Cardiac fibroblast (primary cell): ENCODE measurements at regions not wholly inside any gene's neighbourhood (a gene's known extent, or its start where the extent isn't known, plus 50 kb on each side); places are given as distances from the start of the nearest gene placed in this dataset.

Experiments used
- DNase-seq, 2 donors: peaks; one replicate each; pipeline versions ENCODE4 v3.0.0 to v3.0.0-alpha.2; 2010; ENCODE audit warnings: low read depth in 2 of 2
- H3K4me3 ChIP-seq, 2 donors: replicated peaks in 1 of 2; 1 replicate in 1 of 2; 2 replicates in 1 of 2; pipeline ENCODE4 v1.5.1; 2011; ENCODE audit warnings: low read depth in 2 of 2, low read length in 2 of 2, mild to moderate bottlenecking in 2 of 2, moderate library complexity in 1 of 2
- CTCF ChIP-seq: IDR thresholded peaks from one replicate; pipeline ENCODE4 v1.5.1; 2011; ENCODE audit warnings: low read depth, mild to moderate bottlenecking, low read length, inconsistent platforms

- no peak for DNase-seq
- no peak overlapping the region for H3K4me3 ChIP-seq
- TF ChIP-seq CTCF, result no peak
Observed at GRCh38 chr1:10860682-10861081, 64.2 kb upstream of the CASZ1 start.

- TF ChIP-seq CTCF, result no peak
Observed at GRCh38 chr1:10861822-10862221, 65.4 kb upstream of the CASZ1 start.

GRCh38 chr1:10862743-10863335, 66.4 kb upstream of the CASZ1 start:
- H3K4me3 ChIP-seq, result no peak overlapping the region
- no peak for DNase-seq
- TF ChIP-seq CTCF, result no peak

More at GRCh38 chr1:10861822-10862221, 65.4 kb upstream of the CASZ1 start:
- no peak overlapping the region for H3K4me3 ChIP-seq
- DNase-seq, result no peak

- DNase-seq, result no peak
- no peak for TF ChIP-seq CTCF
- H3K4me3 ChIP-seq, result no peak overlapping the region
Observed at GRCh38 chr1:10863886-10864285, 67.4 kb upstream of the CASZ1 start.

GRCh38 chr1:10864776-10865175, 68.3 kb upstream of the CASZ1 start:
- H3K4me3 ChIP-seq, result no peak overlapping the region
- DNase-seq, result no peak
- TF ChIP-seq CTCF, result no peak

- no peak for TF ChIP-seq CTCF
- no peak for DNase-seq
- H3K4me3 ChIP-seq, result no peak overlapping the region
Observed at GRCh38 chr1:10865518-10866320, 69.3 kb upstream of the CASZ1 start.
